HG02981 (cell line): ENCODE measurements at regions not wholly inside any gene's neighbourhood (a gene's known extent, or its start where the extent isn't known, plus 50 kb on each side); places are given as distances from the start of the nearest gene placed in this dataset.
"Not testable (repeated sequence)": the region's sequence is repeated elsewhere in the genome, so short reads cannot be mapped to it uniquely, and the experiment has no call there.

Experiments used
- ATAC-seq: cut with Tn5 transposase; IDR thresholded peaks from one replicate; pipeline ENCODE4 v1.9.1; 2021; ENCODE audit warnings: mild to moderate bottlenecking, moderate library complexity; ENCODE audit not compliant: unreplicated experiment

GRCh38 chr1:217139513-217139912 is 416.3 kb upstream of the ESRRG start:
- ATAC-seq = no peak

- ATAC-seq = no peak
Measured at GRCh38 chr1:217138799-217139466, 415.7 kb upstream of the ESRRG start.

- no peak for ATAC-seq
Measured at GRCh38 chr1:217138173-217138765, 415.0 kb upstream of the ESRRG start.

- no peak for ATAC-seq
Measured at GRCh38 chr1:217137210-217137881, 414.1 kb upstream of the ESRRG start.

- ATAC-seq = no peak
Measured at GRCh38 chr1:217136895-217137205, 413.6 kb upstream of the ESRRG start.

GRCh38 chr1:217135987-217136894 is 413.0 kb upstream of the ESRRG start:
- ATAC-seq = no peak

- no peak for ATAC-seq
Measured at GRCh38 chr1:217135569-217135915, 412.3 kb upstream of the ESRRG start.

GRCh38 chr1:217134857-217135568 is 411.8 kb upstream of the ESRRG start:
- ATAC-seq = no peak

- ATAC-seq = no peak
Measured at GRCh38 chr1:217133958-217134856, 411.0 kb upstream of the ESRRG start.

GRCh38 chr1:217133092-217133491 is 409.9 kb upstream of the ESRRG start:
- no peak for ATAC-seq

- not testable (repeated sequence) for ATAC-seq
Measured at GRCh38 chr1:217123340-217123739, 400.1 kb upstream of the ESRRG start.

GRCh38 chr1:217117973-217118465 is 394.8 kb upstream of the ESRRG start:
- no peak for ATAC-seq

- ATAC-seq = no peak
Measured at GRCh38 chr1:217115404-217116380, 392.5 kb upstream of the ESRRG start.

- ATAC-seq = no peak
Measured at GRCh38 chr1:217109928-217110327, 386.7 kb upstream of the ESRRG start.

GRCh38 chr1:217106231-217106901 is 383.1 kb upstream of the ESRRG start:
- ATAC-seq = no peak

- ATAC-seq = no peak
Measured at GRCh38 chr1:217105437-217105836, 382.2 kb upstream of the ESRRG start.

- no peak for ATAC-seq
Measured at GRCh38 chr1:217097819-217098218, 374.6 kb upstream of the ESRRG start.

GRCh38 chr1:217096200-217096599 is 373.0 kb upstream of the ESRRG start:
- no peak for ATAC-seq
